Adrenal gland (tissue), 9 donors: ENCODE measurements at regions not wholly inside any gene's neighbourhood (a gene's known extent, or its start where the extent isn't known, plus 50 kb on each side); places are given as distances from the start of the nearest gene placed in this dataset.
A peak's percentile ranks its signal among the peaks of the same experiment; 100 is the strongest.

Experiments used
- DNase-seq, 7 donors: peaks; one replicate each; pipeline ENCODE4 v3.0.0-alpha.2; 2019 to 2020
- H3K27ac ChIP-seq, 5 donors: fragments of 200-600 bp; sonication (generic) in 4 of 5; 1 replicate in 3 of 5; 2 replicates in 2 of 5; pipeline versions ENCODE4 v1.5.1 to v1.8.0; 2016 to 2020; ENCODE audit warnings: mild to moderate bottlenecking in 1 of 5
- H3K27me3 ChIP-seq: fragments of 200-600 bp; 2 replicates; pipeline ENCODE4 v1.8.0; 2021
- H3K36me3 ChIP-seq, 2 donors: fragments of 200-600 bp; replicated peaks in 1 of 2; 1 replicate in 1 of 2; 2 replicates in 1 of 2; pipeline versions ENCODE4 v1.5.1 to v1.8.0; 2018 to 2022
- H3K4me1 ChIP-seq, 2 donors: fragments of 200-600 bp; replicated peaks in 1 of 2; 1 replicate in 1 of 2; 2 replicates in 1 of 2; pipeline versions ENCODE4 v1.5.1 to v1.8.0; 2018 to 2021
- H3K4me3 ChIP-seq, 4 donors: fragments of 200-600 bp; sonication (generic) in 3 of 4; one replicate each; pipeline ENCODE4 v1.5.1; 2016 to 2018
- H3K9me3 ChIP-seq, 3 donors: fragments of 200-600 bp; sonication (generic) in 1 of 3; replicated peaks in 1 of 3; 1 replicate in 2 of 3; 2 replicates in 1 of 3; pipeline versions ENCODE4 v1.5.1 to v1.8.0; 2016 to 2021
- CTCF ChIP-seq, 6 experiments: fragments of 450-650 bp in 4 of 6; fragments of 200-600 bp in 2 of 6; sonication (generic) in 1 of 6; IDR thresholded peaks; 1 replicate in 5 of 6; 2 replicates in 1 of 6; pipeline versions ENCODE4 v1.5.1 to v1.8.0; 2016 to 2021; ENCODE audit warnings: antibody characterized with exemption in 6 of 6, mild to moderate bottlenecking in 2 of 6, moderate library complexity in 1 of 6
- POLR2A ChIP-seq, 2 donors: fragments of 450-650 bp; IDR thresholded peaks; one replicate each; pipeline ENCODE4 v1.6.1; 2017; ENCODE audit warnings: antibody characterized with exemption in 2 of 2, mild to moderate bottlenecking in 2 of 2, moderate library complexity in 1 of 2
- WGBS, 4 donors: extraction: QIAGEN DNeasy Blood & Tissue Kit in 2 of 4; methylation state at CpG; one replicate each; pipeline versions ENCODE4 v1.1.5 to v1.1.7; 2013 to 2017; 5-methylcytosine and 5-hydroxymethylcytosine counted together
- intact Hi-C, 2 donors: fragments of 100-400 bp; cut with DNase I; formaldehyde crosslinking; loops; one replicate each; pipeline versions ENCODE4 v1.14.1 to v1.15.0; 2022 to 2023
- donor health status: healthy with polysubstance abuse.
- donor health status: Bipolar disorder and iron deficiency.
- donor health status: DM: yes; HTN: yes; CAD: no.
- donor health status: DM: no; HTN: no; CAD: no.
- donor health status: DM: no; HTN: no; CAD: no.

- Histone ChIP-seq H3K4me3 (no peak overlapping the region), H3K9me3 (no peaks in the 10 kb centered on the region), H3K4me1 (no peaks in the 10 kb centered on the region), H3K27me3 (no peaks in the 10 kb centered on the region), H3K36me3 (no peaks in the 10 kb centered on the region), H3K27ac (no peak overlapping the region)
- intact Hi-C loops = no loop called here
- no peak for DNase-seq
- TF ChIP-seq POLR2A (IDR thresholded peaks at IDR 0.05) (no peak), CTCF (IDR thresholded peaks at IDR 0.05) (no peak)
- WGBS, 4 donors = 66 to 71% (median 68%) methylated on average over 4 of the region's 4 CpGs
These were observed 513.8 kb upstream of the AKR1E2 start for GRCh38 chr10:4312051-4312835.

- Histone ChIP-seq H3K36me3 (no peaks in the 10 kb centered on the region), H3K4me3 (no peak overlapping the region), H3K27ac (no peak overlapping the region), H3K4me1 (no peaks in the 10 kb centered on the region), H3K9me3 (no peaks in the 10 kb centered on the region), H3K27me3 (no peaks in the 10 kb centered on the region)
- DNase-seq = no peak
- WGBS, 4 donors = 49 to 67% (median 55%) methylated on average over 3 of the region's 3 CpGs
- TF ChIP-seq POLR2A (IDR thresholded peaks at IDR 0.05) (no peak), CTCF (IDR thresholded peaks at IDR 0.05) (no peak)
- intact Hi-C loops = no loop called here
These were observed 515.8 kb upstream of the AKR1E2 start for GRCh38 chr10:4310172-4310571.

GRCh38 chr10:4307910-4308309 is 518.1 kb upstream of the AKR1E2 start:
- Histone ChIP-seq H3K4me1 (no peaks in the 10 kb centered on the region), H3K27me3 (no peaks in the 10 kb centered on the region), H3K36me3 (no peaks in the 10 kb centered on the region), H3K27ac (no peak overlapping the region), H3K4me3 (no peak overlapping the region), H3K9me3 (no peaks in the 10 kb centered on the region)
- no peak for TF ChIP-seq POLR2A (IDR thresholded peaks at IDR 0.05)
- TF ChIP-seq CTCF (IDR thresholded peaks at IDR 0.05) = no peak
- intact Hi-C loops = no loop called here
- 19 to 58% (median 40%) methylated on average over 1 of the region's 1 CpG for WGBS, 4 donors
- DNase-seq = no peak

GRCh38 chr10:4306871-4307270 is 519.1 kb upstream of the AKR1E2 start:
- intact Hi-C loops = no loop called here
- H3K27ac ChIP-seq = peak overlapping the region in 1 of 5 donors; percentile 1

More at GRCh38 chr10:4306871-4307270, 519.1 kb upstream of the AKR1E2 start:
- WGBS, 4 donors = 58 to 64% (median 62%) methylated on average over 3 of the region's 3 CpGs
- Histone ChIP-seq H3K9me3 (no peaks in the 10 kb centered on the region), H3K36me3 (no peaks in the 10 kb centered on the region), H3K4me1 (no peaks in the 10 kb centered on the region), H3K4me3 (no peak overlapping the region), H3K27me3 (no peaks in the 10 kb centered on the region)
- TF ChIP-seq POLR2A (IDR thresholded peaks at IDR 0.05) (no peak), CTCF (IDR thresholded peaks at IDR 0.05) (no peak)
- no peak for DNase-seq
